HEK293 (cell line): ENCODE measurements at regions not wholly inside any gene's neighbourhood (a gene's known extent, or its start where the extent isn't known, plus 50 kb on each side); places are given as distances from the start of the nearest gene placed in this dataset.
A peak's percentile ranks its signal among the peaks of the same experiment; 100 is the strongest.

Experiments used
- CTCF ChIA-PET: fragments of 350-600 bp; formaldehyde crosslinking; extraction: SDS; loops from one replicate; lab custom pipeline; 2021; ENCODE audit warnings: antibody characterized with exemption; lab: Yijun Ruan, JAX
- POLR2A ChIA-PET: fragments of 300-600 bp; formaldehyde crosslinking; extraction: SDS; loops from one replicate; lab custom pipeline; 2020; ENCODE audit warnings: antibody characterized with exemption, inconsistent platforms; lab: Yijun Ruan, JAX
- H3K27ac ChIP-seq: fragments of 200-500 bp; sonication (Bioruptor generic); 2 replicates; pipeline ENCODE4 v1.5.1; 2014; ENCODE audit warnings: low read depth, low read length, control low read depth, inconsistent platforms; ENCODE audit errors: extremely low read depth
- H3K36me3 ChIP-seq, 2 experiments: fragments of 200-500 bp in 1 of 2; sonication (Bioruptor generic) in 1 of 2; 1 replicate in 1 of 2; 2 replicates in 1 of 2; pipeline ENCODE4 v1.5.1; 2014 to 2017; ENCODE audit warnings: inconsistent platforms in 2 of 2, low read length in 2 of 2; ENCODE audit not compliant: control insufficient read depth in 2 of 2, insufficient read depth in 1 of 2
- H3K4me1 ChIP-seq: fragments of 200-500 bp; sonication (Bioruptor generic); 2 replicates; pipeline ENCODE4 v1.5.1; 2014; ENCODE audit warnings: mild to moderate bottlenecking, low read length, inconsistent platforms; ENCODE audit not compliant: control insufficient read depth, insufficient read depth
- H3K4me3 ChIP-seq: 2 replicates; pipeline ENCODE4 v1.5.1; 2011; ENCODE audit warnings: low read depth, mild to moderate bottlenecking, control low read depth, low read length, moderate library complexity
- H3K9me3 ChIP-seq: fragments of 200-500 bp; sonication (Bioruptor generic); 2 replicates; pipeline ENCODE4 v1.5.1; 2014; ENCODE audit warnings: low read depth, low read length, inconsistent platforms; ENCODE audit not compliant: control insufficient read depth, insufficient read depth
- GLI4 ChIP-seq: fragments of 450-650 bp; formaldehyde crosslinking; IDR thresholded peaks from 2 replicates; pipeline ENCODE4 v1.5.1; 2016; ENCODE audit warnings: missing biosample characterization, missing genetic modification characterization
- GLIS1 ChIP-seq: fragments of 450-650 bp; formaldehyde crosslinking; IDR thresholded peaks from 2 replicates; pipeline ENCODE4 v1.5.1; 2016; ENCODE audit warnings: missing biosample characterization, missing genetic modification characterization
- OSR2 ChIP-seq: fragments of 450-650 bp; formaldehyde crosslinking; IDR thresholded peaks from 2 replicates; pipeline ENCODE4 v1.5.1; 2016; ENCODE audit warnings: missing biosample characterization, missing genetic modification characterization
- OVOL3 ChIP-seq: fragments of 450-650 bp; formaldehyde crosslinking; IDR thresholded peaks from 2 replicates; pipeline ENCODE4 v1.5.1; 2016; ENCODE audit warnings: missing biosample characterization, missing genetic modification characterization
- ZBTB17 ChIP-seq: fragments of 450-650 bp; formaldehyde crosslinking; IDR thresholded peaks from 2 replicates; pipeline ENCODE4 v1.5.1; 2016; ENCODE audit warnings: missing biosample characterization, missing genetic modification characterization
- ZBTB8A ChIP-seq: fragments of 450-650 bp; formaldehyde crosslinking; IDR thresholded peaks from 2 replicates; pipeline ENCODE4 v1.5.1; 2016; ENCODE audit warnings: missing biosample characterization, missing genetic modification characterization
- ZFP3 ChIP-seq: fragments of 450-650 bp; formaldehyde crosslinking; IDR thresholded peaks from 2 replicates; pipeline ENCODE4 v1.5.1; 2016; ENCODE audit warnings: low read depth, missing biosample characterization, missing genetic modification characterization
- ZNF138 ChIP-seq: fragments of 450-650 bp; formaldehyde crosslinking; IDR thresholded peaks from 2 replicates; pipeline ENCODE4 v1.5.1; 2016; ENCODE audit warnings: missing biosample characterization, missing genetic modification characterization, borderline replicate concordance
- ZNF211 ChIP-seq: fragments of 450-650 bp; formaldehyde crosslinking; IDR thresholded peaks from 2 replicates; pipeline ENCODE4 v1.5.1; 2016; ENCODE audit warnings: low read depth, missing biosample characterization, missing genetic modification characterization
- ZNF221 ChIP-seq: fragments of 450-650 bp; formaldehyde crosslinking; IDR thresholded peaks from 2 replicates; pipeline ENCODE4 v1.5.1; 2017; ENCODE audit warnings: missing biosample characterization, missing genetic modification characterization, borderline replicate concordance
- ZNF302 ChIP-seq: fragments of 450-650 bp; formaldehyde crosslinking; IDR thresholded peaks from 2 replicates; pipeline ENCODE4 v1.5.1; 2016; ENCODE audit warnings: missing biosample characterization, missing genetic modification characterization, low read depth
- ZNF311 ChIP-seq: fragments of 450-650 bp; formaldehyde crosslinking; IDR thresholded peaks from 2 replicates; pipeline ENCODE4 v1.5.1; 2017; ENCODE audit warnings: missing biosample characterization, missing genetic modification characterization, borderline replicate concordance
- ZNF404 ChIP-seq: fragments of 450-650 bp; formaldehyde crosslinking; IDR thresholded peaks from 2 replicates; pipeline ENCODE4 v1.5.1; 2017; ENCODE audit warnings: missing biosample characterization, missing genetic modification characterization
- ZNF514 ChIP-seq: fragments of 450-650 bp; formaldehyde crosslinking; IDR thresholded peaks from 2 replicates; pipeline ENCODE4 v1.5.1; 2016; ENCODE audit warnings: missing biosample characterization, missing genetic modification characterization
- ZNF548 ChIP-seq: fragments of 450-650 bp; formaldehyde crosslinking; IDR thresholded peaks from 2 replicates; pipeline ENCODE4 v1.5.1; 2016; ENCODE audit warnings: missing biosample characterization, missing genetic modification characterization
- ZNF600 ChIP-seq: fragments of 450-650 bp; formaldehyde crosslinking; IDR thresholded peaks from 2 replicates; pipeline ENCODE4 v1.5.1; 2016; ENCODE audit warnings: missing biosample characterization, missing genetic modification characterization
- ZNF623 ChIP-seq: fragments of 450-650 bp; formaldehyde crosslinking; IDR thresholded peaks from 2 replicates; pipeline ENCODE4 v1.5.1; 2016; ENCODE audit warnings: missing biosample characterization, missing genetic modification characterization
- ZNF830 ChIP-seq: fragments of 450-650 bp; IDR thresholded peaks from 2 replicates; pipeline ENCODE4 v1.5.0; 2018; ENCODE audit warnings: missing biosample characterization, missing genetic modification characterization, low read depth, mild to moderate bottlenecking, moderate library complexity
- TF ChIP-seq, protein P1 (sequence below): fragments of 450-650 bp; formaldehyde crosslinking; conservative IDR thresholded peaks from 2 replicates; pipeline ENCODE4 v1.5.1; 2016; ENCODE audit warnings: low read depth, missing biosample characterization, missing genetic modification characterization
- TF ChIP-seq, protein P2 (sequence below): fragments of 450-650 bp; formaldehyde crosslinking; IDR thresholded peaks from 2 replicates; pipeline ENCODE4 v1.5.1; 2016; ENCODE audit warnings: missing biosample characterization, missing genetic modification characterization
- TF ChIP-seq, protein P3 (sequence below): fragments of 450-650 bp; IDR thresholded peaks from 2 replicates; pipeline ENCODE4 v1.5.1; 2018; ENCODE audit warnings: missing biosample characterization, mild to moderate bottlenecking, missing genetic modification characterization
- TF ChIP-seq, protein P4 (sequence below): fragments of 450-650 bp; formaldehyde crosslinking; conservative IDR thresholded peaks from 2 replicates; pipeline ENCODE4 v1.5.1; 2016; ENCODE audit warnings: low read depth, missing biosample characterization, missing genetic modification characterization

DNA sequence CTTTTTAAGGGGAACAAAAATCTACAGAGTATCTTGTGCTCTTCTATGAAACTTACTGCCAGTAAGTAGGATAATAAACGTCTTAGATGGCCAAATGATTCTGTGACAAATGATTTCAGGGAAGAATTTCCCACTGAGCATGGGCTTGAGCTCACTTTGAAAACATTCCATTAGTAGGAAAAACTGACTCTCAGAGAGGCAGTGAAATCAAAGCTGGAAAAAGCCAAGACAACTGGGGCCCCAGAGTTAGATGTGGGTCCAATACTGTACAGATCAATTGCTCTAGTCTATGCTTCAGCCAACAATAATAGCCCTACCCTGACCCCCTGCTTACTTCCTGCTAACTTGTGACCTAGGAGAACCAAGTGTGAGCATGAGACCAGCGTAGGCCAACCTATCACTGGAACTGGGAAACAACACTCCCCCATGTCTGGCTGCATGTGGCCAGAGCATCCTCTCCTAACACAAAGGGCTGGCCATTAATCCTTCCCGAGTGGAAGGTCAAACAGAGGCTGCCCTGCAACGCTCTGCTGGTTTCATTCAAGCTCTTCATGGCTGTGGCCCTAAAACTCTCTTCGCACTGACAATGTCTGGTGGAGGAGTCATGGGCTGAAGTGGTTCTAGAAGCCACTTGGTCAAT is 68.8 kb downstream of the FOXB1 start (continued):
- TF ChIP-seq, protein P1, sequence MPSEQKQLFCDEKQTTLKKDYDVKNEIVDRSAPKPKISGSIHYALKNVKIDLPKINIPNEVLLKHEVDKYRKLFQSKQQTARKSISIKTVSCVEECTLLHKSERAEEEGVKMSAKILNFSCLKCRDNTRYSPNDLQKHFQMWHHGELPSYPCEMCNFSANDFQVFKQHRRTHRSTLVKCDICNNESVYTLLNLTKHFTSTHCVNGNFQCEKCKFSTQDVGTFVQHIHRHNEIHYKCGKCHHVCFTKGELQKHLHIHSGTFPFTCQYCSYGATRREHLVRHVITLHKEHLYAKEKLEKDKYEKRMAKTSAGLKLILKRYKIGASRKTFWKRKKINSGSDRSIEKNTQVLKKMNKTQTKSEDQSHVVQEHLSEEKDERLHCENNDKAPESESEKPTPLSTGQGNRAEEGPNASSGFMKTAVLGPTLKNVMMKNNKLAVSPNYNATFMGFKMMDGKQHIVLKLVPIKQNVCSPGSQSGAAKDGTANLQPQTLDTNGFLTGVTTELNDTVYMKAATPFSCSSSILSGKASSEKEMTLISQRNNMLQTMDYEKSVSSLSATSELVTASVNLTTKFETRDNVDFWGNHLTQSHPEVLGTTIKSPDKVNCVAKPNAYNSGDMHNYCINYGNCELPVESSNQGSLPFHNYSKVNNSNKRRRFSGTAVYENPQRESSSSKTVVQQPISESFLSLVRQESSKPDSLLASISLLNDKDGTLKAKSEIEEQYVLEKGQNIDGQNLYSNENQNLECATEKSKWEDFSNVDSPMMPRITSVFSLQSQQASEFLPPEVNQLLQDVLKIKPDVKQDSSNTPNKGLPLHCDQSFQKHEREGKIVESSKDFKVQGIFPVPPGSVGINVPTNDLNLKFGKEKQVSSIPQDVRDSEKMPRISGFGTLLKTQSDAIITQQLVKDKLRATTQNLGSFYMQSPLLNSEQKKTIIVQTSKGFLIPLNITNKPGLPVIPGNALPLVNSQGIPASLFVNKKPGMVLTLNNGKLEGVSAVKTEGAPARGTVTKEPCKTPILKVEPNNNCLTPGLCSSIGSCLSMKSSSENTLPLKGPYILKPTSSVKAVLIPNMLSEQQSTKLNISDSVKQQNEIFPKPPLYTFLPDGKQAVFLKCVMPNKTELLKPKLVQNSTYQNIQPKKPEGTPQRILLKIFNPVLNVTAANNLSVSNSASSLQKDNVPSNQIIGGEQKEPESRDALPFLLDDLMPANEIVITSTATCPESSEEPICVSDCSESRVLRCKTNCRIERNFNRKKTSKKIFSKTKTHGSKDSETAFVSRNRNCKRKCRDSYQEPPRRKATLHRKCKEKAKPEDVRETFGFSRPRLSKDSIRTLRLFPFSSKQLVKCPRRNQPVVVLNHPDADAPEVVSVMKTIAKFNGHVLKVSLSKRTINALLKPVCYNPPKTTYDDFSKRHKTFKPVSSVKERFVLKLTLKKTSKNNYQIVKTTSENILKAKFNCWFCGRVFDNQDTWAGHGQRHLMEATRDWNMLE: no peak
- TF ChIP-seq ZNF302 (tag by site-specific recombination) (no peak), ZNF211 (tag by site-specific recombination) (no peak), ZFP3 (tag by site-specific recombination) (no peak), ZBTB17 (tag by site-specific recombination) (no peak), ZNF830 (tag by site-specific recombination) (no peak), ZNF138 (tag by site-specific recombination) (no peak)
- TF ChIP-seq, all 188 proteins: peak for 0

DNA sequence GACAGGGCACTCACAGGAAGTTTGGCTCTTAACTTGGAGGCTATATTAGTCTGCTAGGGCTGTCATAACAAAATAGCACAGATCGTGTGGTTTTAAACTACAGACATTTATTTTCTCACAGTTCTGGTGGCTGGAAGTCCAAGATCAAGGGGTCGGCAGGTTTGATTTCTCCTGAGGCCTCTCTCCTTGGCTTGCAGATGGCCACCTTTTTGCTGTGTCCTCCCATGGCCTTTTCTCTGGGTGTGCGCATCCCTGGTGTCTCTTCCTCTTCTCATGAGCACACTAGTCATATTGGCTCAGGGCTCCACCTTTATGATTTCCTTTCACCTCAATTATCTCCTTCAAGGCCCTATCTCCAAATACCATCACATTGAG is 69.3 kb downstream of the FOXB1 start:
- POLR2A ChIA-PET: no interaction called here
- H3K4me1 ChIP-seq: peaks cover 9% of the 10 kb centered on the region
- H3K9me3 ChIP-seq: no peaks in the 10 kb centered on the region
- H3K27ac ChIP-seq: peak overlapping the region; percentile 66
- H3K4me3 ChIP-seq: no peak overlapping the region
- CTCF ChIA-PET: interaction anchor here (0.6 kb wide), 1 partner anchor 15 kb away, joined by 3 read pairs; no protein-coding TSS in a partner anchor
- H3K36me3 ChIP-seq: no peaks in the 10 kb centered on the region
- TF ChIP-seq GLIS1 (tag by site-specific recombination) (no peak), ZNF514 (tag by site-specific recombination) (no peak), ZNF548 (tag by site-specific recombination) (peak; percentile 98)

DNA sequence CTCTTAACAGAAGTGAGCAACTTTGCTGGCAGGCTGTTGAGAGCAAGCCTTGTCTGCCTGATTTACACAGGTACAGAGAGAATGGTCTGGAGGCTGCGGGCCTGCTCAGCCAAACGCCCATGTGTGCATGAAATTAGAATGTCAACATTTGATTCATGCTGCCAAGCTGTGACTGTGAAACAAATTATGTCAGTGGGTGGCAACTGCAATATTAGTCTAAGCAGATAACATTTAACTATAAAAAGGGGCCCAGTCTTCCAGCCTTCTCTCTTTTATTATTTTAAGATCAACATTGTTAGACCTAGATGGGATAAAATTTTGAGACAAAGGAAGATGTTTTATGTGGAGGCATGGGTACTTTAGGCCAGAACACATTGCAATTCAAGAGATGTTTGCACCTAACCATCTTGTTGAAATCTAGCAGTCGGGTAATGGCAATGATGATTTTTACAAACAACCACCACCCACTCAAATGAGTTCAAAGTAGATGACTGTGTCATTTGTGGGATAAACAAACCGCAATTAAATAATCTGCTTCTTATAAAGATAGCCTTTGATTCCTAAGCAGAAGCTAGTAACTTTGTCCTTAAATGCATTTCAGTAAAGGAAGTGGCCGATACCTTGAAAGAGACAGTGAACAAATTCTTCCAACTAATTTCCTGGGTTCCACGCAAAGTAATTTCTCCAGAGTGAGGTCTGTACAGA is 70.2 kb downstream of the FOXB1 start:
- no peak overlapping the region for H3K4me3 ChIP-seq
- no peaks in the 10 kb centered on the region for H3K36me3 ChIP-seq
- H3K27ac ChIP-seq: peak overlapping the region; percentile 66
- no peaks in the 10 kb centered on the region for H3K9me3 ChIP-seq
- ChIA-PET CTCF (no interaction called here), POLR2A (no interaction called here)
- H3K4me1 ChIP-seq: peaks cover 9% of the 10 kb centered on the region
- TF ChIP-seq ZNF302 (tag by site-specific recombination) (no peak), ZBTB8A (tag by site-specific recombination) (no peak; the same call in 1 of the 2 replicates), OSR2 (tag by site-specific recombination) (peak; percentile 75), ZNF311 (no peak), ZNF830 (tag by site-specific recombination) (no peak), ZNF600 (tag by site-specific recombination) (peak; percentile 63; the same call in 1 of the 2 replicates), ZNF221 (no peak), ZNF404 (tag by site-specific recombination) (no peak), ZNF623 (tag by site-specific recombination) (no peak), OVOL3 (peak; percentile 39; the same call in 1 of the 2 replicates), GLI4 (tag by site-specific recombination) (no peak)
- TF ChIP-seq, protein P2, sequence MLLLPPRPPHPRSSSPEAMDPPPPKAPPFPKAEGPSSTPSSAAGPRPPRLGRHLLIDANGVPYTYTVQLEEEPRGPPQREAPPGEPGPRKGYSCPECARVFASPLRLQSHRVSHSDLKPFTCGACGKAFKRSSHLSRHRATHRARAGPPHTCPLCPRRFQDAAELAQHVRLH (tag by site-specific recombination): peak; percentile 62
- TF ChIP-seq, protein P3, sequence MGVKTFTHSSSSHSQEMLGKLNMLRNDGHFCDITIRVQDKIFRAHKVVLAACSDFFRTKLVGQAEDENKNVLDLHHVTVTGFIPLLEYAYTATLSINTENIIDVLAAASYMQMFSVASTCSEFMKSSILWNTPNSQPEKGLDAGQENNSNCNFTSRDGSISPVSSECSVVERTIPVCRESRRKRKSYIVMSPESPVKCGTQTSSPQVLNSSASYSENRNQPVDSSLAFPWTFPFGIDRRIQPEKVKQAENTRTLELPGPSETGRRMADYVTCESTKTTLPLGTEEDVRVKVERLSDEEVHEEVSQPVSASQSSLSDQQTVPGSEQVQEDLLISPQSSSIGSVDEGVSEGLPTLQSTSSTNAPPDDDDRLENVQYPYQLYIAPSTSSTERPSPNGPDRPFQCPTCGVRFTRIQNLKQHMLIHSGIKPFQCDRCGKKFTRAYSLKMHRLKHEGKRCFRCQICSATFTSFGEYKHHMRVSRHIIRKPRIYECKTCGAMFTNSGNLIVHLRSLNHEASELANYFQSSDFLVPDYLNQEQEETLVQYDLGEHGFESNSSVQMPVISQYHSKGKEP (tag by site-specific recombination): peak; percentile 86
- TF ChIP-seq, protein P4, sequence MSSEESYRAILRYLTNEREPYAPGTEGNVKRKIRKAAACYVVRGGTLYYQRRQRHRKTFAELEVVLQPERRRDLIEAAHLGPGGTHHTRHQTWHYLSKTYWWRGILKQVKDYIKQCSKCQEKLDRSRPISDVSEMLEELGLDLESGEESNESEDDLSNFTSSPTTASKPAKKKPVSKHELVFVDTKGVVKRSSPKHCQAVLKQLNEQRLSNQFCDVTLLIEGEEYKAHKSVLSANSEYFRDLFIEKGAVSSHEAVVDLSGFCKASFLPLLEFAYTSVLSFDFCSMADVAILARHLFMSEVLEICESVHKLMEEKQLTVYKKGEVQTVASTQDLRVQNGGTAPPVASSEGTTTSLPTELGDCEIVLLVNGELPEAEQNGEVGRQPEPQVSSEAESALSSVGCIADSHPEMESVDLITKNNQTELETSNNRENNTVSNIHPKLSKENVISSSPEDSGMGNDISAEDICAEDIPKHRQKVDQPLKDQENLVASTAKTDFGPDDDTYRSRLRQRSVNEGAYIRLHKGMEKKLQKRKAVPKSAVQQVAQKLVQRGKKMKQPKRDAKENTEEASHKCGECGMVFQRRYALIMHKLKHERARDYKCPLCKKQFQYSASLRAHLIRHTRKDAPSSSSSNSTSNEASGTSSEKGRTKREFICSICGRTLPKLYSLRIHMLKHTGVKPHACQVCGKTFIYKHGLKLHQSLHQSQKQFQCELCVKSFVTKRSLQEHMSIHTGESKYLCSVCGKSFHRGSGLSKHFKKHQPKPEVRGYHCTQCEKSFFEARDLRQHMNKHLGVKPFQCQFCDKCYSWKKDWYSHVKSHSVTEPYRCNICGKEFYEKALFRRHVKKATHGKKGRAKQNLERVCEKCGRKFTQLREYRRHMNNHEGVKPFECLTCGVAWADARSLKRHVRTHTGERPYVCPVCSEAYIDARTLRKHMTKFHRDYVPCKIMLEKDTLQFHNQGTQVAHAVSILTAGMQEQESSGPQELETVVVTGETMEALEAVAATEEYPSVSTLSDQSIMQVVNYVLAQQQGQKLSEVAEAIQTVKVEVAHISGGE (tag by site-specific recombination): no peak
